ENCODE measurements at regions not wholly inside any gene's neighbourhood (a gene's known extent, or its start where the extent isn't known, plus 50 kb on each side); places are given as distances from the start of the nearest gene placed in this dataset.

DNA sequence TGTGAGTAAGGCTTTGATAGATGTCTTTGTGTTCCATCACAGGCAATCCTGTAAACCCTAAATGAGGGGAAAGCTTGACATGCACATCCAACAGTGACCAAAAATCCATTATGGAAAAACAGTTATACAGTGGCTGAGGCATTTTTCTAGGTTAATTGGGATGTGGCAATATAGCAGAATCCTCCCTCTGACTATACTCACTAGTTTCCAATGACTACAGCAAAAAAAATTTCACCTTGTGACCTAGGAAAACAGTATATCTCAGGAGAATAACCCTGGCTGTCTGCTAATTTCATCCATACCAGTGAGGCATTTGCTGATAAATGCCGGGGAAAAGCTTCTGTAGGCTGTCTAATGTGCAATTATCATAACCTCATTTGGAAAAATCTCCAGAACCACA is 49.9 kb upstream of the SNCAIP start:
- Histone ChIP-seq H2BK20ac (ENCODE audit: low read depth, low read length) (no peak overlapping the region), H3K4me2 (ENCODE audit: low read depth, low read length) (0 out of 2 replicates have a peak overlapping the region, but pooled peaks have one; percentile 16), H3K27ac (ENCODE audit: insufficient read depth, low read length) (no peak overlapping the region), H4K8ac (ENCODE audit: low read depth in 2 of 2, low read length in 2 of 2) (no peak overlapping the region), H3K18ac (ENCODE audit: low read depth, low read length) (no peak overlapping the region), H3K27me3 (ENCODE audit: control insufficient read depth, insufficient read depth, low read length) (no peaks in the 10 kb centered on the region), H4K5ac (ENCODE audit: low read depth, low read length) (no peak overlapping the region), H2AK9ac (replicated peaks; ENCODE audit: low read depth, low read length, poor library complexity) (no peak overlapping the region), H3K14ac (replicated peaks; ENCODE audit: low read depth, low read length) (no peak overlapping the region), H3K79me1 (ENCODE audit: low read depth in 1 of 2, low read length in 2 of 2) (no peaks in the 10 kb centered on the region), H2AFZ (replicated peaks; ENCODE audit: low read length, poor library complexity) (no peak overlapping the region), H3K23ac (ENCODE audit: low read depth, low read length) (no peak overlapping the region), H3K4me3 (ENCODE audit: insufficient read depth, low read depth, low read length) (no peak overlapping the region), H2BK5ac (ENCODE audit: low read depth, low read length, poor library complexity, severe bottlenecking) (no peak overlapping the region), H3K9ac (ENCODE audit: low read depth, low read length) (no peak overlapping the region), H4K91ac (ENCODE audit: insufficient read depth, low read depth, low read length) (no peak overlapping the region; the same call in 1 of the 2 replicates), H3K56ac (ENCODE audit: extremely low read depth, insufficient read depth, low read length) (0 out of 2 replicates have a peak overlapping the region, but pooled peaks have one; percentile 26), H3K9me3 (ENCODE audit: control insufficient read depth, insufficient read depth, low read length) (peaks cover 6% of the 10 kb centered on the region), H2BK120ac (ENCODE audit: low read depth, low read length) (peak overlapping the region; percentile 86; the same call in 1 of the 2 replicates), H2BK15ac (ENCODE audit: low read depth, low read length) (no peak overlapping the region), H3K36me3 (ENCODE audit: control insufficient read depth, insufficient read depth, low read length) (no peaks in the 10 kb centered on the region), H3K9me1 (ENCODE audit: insufficient read depth, low read length) (peaks cover 3% of the 10 kb centered on the region; the same call in 1 of the 2 replicates), H3K4me1 (ENCODE audit: control insufficient read depth, insufficient read depth, low read length) (peaks cover 3% of the 10 kb centered on the region), H4K20me1 (ENCODE audit: insufficient read depth, low read length) (no peaks in the 10 kb centered on the region), H2AK5ac (ENCODE audit: low read depth, low read length) (no peak overlapping the region), H3K4ac (ENCODE audit: low read depth, low read length) (no peak overlapping the region)
- ATAC-seq (ENCODE audit: low read depth) (peak; percentile 40), DNase-seq (peak; percentile 63)
- intact Hi-C loops (cut with micrococcal nuclease): no loop called here
- ChIA-PET POLR2A (ENCODE audit: unreplicated experiment) (no interaction called here), CTCF (interaction anchor here (0.6 kb wide), 1 partner anchor 43 kb away, joined by 3 read pairs; no protein-coding TSS in a partner anchor)
- TF ChIP-seq CEBPB (IDR thresholded peaks at IDR 0.05; ENCODE audit: low read depth, low read length): peak; percentile 83
- no peak for TF ChIP-seq RAD21 (IDR thresholded peaks at IDR 0.05; ENCODE audit: low read length)
- in situ Hi-C loops (cut with MboI; ENCODE audit: low sequenced_read_pairs): no loop called here
- no CpG with 5 or more reads among the region's 1 CpG for WGBS, 2 experiments (ENCODE audit: extremely low coverage in 2 of 2, insufficient read length in 1 of 2)
- dilution Hi-C loops (cut with HindIII; ENCODE audit: low sequenced_read_pairs, unreplicated experiment): no loop called here
- BruUV-seq (replicated peaks): no TSS peak

Measured in IMR-90 (cell line).